Liver (tissue), 8 donors: ENCODE measurements at regions not wholly inside any gene's neighbourhood (a gene's known extent, or its start where the extent isn't known, plus 50 kb on each side); places are given as distances from the start of the nearest gene placed in this dataset.

ENCODE experiments used
- DNase-seq: peaks from one replicate; pipeline ENCODE4 v3.0.0-alpha.2; 2017; ENCODE audit warnings: low spot score
- H3K27ac ChIP-seq, 2 donors: one replicate each; pipeline ENCODE4 v1.7.0; 2013; ENCODE audit warnings: inconsistent platforms in 2 of 2, low read length in 2 of 2, control low read depth in 1 of 2, low read depth in 1 of 2, mild to moderate bottlenecking in 1 of 2
- H3K27me3 ChIP-seq, 4 donors: one replicate each; pipeline versions ENCODE4 v1.6.1 to v1.7.0; 2013; ENCODE audit warnings: low read length in 3 of 4, inconsistent platforms in 1 of 4, mild to moderate bottlenecking in 1 of 4, moderate library complexity in 1 of 4; ENCODE audit not compliant: control insufficient read depth in 4 of 4, insufficient read depth in 4 of 4
- H3K36me3 ChIP-seq, 4 donors: one replicate each; pipeline versions ENCODE4 v1.6.1 to v1.7.0; 2013; ENCODE audit warnings: low read length in 3 of 4, mild to moderate bottlenecking in 3 of 4, low read depth in 1 of 4, moderate library complexity in 1 of 4; ENCODE audit not compliant: control insufficient read depth in 4 of 4, insufficient read depth in 3 of 4
- H3K4me1 ChIP-seq, 4 donors: one replicate each; pipeline versions ENCODE4 v1.6.1 to v1.7.0; 2013; ENCODE audit warnings: low read length in 3 of 4, mild to moderate bottlenecking in 3 of 4, moderate library complexity in 1 of 4; ENCODE audit not compliant: control insufficient read depth in 4 of 4, insufficient read depth in 4 of 4
- H3K4me3 ChIP-seq, 3 donors: one replicate each; pipeline versions ENCODE4 v1.6.1 to v1.7.0; 2013; ENCODE audit warnings: low read length in 3 of 3, control low read depth in 1 of 3, low read depth in 1 of 3, mild to moderate bottlenecking in 1 of 3
- H3K9ac ChIP-seq, 2 donors: one replicate each; pipeline ENCODE4 v1.7.0; 2013; ENCODE audit warnings: low read length in 2 of 2, mild to moderate bottlenecking in 2 of 2, moderate library complexity in 2 of 2, control low read depth in 1 of 2, low read depth in 1 of 2
- H3K9me3 ChIP-seq, 4 donors: one replicate each; pipeline versions ENCODE4 v1.6.1 to v1.7.0; 2013; ENCODE audit warnings: low read length in 3 of 4; ENCODE audit not compliant: control insufficient read depth in 4 of 4
- ATF3 ChIP-seq: IDR thresholded peaks from 2 replicates; pipeline ENCODE4 v1.6.1; 2016; ENCODE audit warnings: antibody characterized with exemption
- CTCF ChIP-seq: fragments of 150-350 bp; IDR thresholded peaks from 2 replicates; pipeline ENCODE4 v1.5.1; 2017; ENCODE audit warnings: improper control_type of control experiment, low read depth, low read length; ENCODE audit not compliant: missing input control
- EGR1 ChIP-seq, 2 donors: IDR thresholded peaks; 2 replicates each; pipeline ENCODE4 v1.6.1; 2016 to 2018; ENCODE audit warnings: antibody characterized with exemption in 2 of 2, low read depth in 2 of 2
- FOXA1 ChIP-seq: IDR thresholded peaks from 2 replicates; pipeline ENCODE4 v1.6.1; 2016; ENCODE audit warnings: antibody characterized with exemption
- FOXA2 ChIP-seq: IDR thresholded peaks from 2 replicates; pipeline ENCODE4 v1.6.1; 2016; ENCODE audit warnings: antibody characterized with exemption
- GABPA ChIP-seq, 2 donors: IDR thresholded peaks in 1 of 2; conservative IDR thresholded peaks in 1 of 2; 2 replicates each; pipeline ENCODE4 v1.6.1; 2016; ENCODE audit warnings: antibody characterized with exemption in 2 of 2, mild to moderate bottlenecking in 1 of 2, moderate library complexity in 1 of 2
- HNF4A ChIP-seq, 2 donors: conservative IDR thresholded peaks; 2 replicates each; pipeline ENCODE4 v1.6.1; 2016; ENCODE audit warnings: antibody characterized with exemption in 2 of 2, mild to moderate bottlenecking in 2 of 2
- JUND ChIP-seq, 2 donors: IDR thresholded peaks; 2 replicates each; pipeline ENCODE4 v1.6.1; 2016; ENCODE audit warnings: antibody characterized with exemption in 2 of 2
- NR2F2 ChIP-seq: IDR thresholded peaks from 2 replicates; pipeline ENCODE4 v1.6.1; 2016; ENCODE audit warnings: antibody characterized with exemption
- RAD21 ChIP-seq, 2 donors: IDR thresholded peaks; 2 replicates each; pipeline ENCODE4 v1.6.1; 2016; ENCODE audit warnings: antibody characterized with exemption in 2 of 2, mild to moderate bottlenecking in 2 of 2
- RXRA ChIP-seq, 2 donors: IDR thresholded peaks; 2 replicates each; pipeline ENCODE4 v1.6.1; 2017 to 2018; ENCODE audit warnings: antibody characterized with exemption in 2 of 2, mild to moderate bottlenecking in 1 of 2
- SP1 ChIP-seq: IDR thresholded peaks from 2 replicates; pipeline ENCODE4 v1.6.1; 2018; ENCODE audit warnings: antibody characterized with exemption, mild to moderate bottlenecking
- ZBTB33 ChIP-seq: IDR thresholded peaks from 2 replicates; pipeline ENCODE4 v1.6.1; 2016; ENCODE audit warnings: antibody characterized with exemption
- WGBS: extraction: QIAGEN DNeasy Blood & Tissue Kit; methylation state at CpG from one replicate; pipeline ENCODE4 v1.1.7; 2013; 5-methylcytosine and 5-hydroxymethylcytosine counted together
- TF ChIP-seq, protein P1 (sequence below): IDR thresholded peaks from 2 replicates; pipeline ENCODE4 v1.6.1; 2016; ENCODE audit warnings: antibody characterized with exemption, mild to moderate bottlenecking
- donor health status: healthy.
- donor health status: healthy.
- donor health status: healthy.
- donor health status: healthy.
- donor health status: healthy.

DNA sequence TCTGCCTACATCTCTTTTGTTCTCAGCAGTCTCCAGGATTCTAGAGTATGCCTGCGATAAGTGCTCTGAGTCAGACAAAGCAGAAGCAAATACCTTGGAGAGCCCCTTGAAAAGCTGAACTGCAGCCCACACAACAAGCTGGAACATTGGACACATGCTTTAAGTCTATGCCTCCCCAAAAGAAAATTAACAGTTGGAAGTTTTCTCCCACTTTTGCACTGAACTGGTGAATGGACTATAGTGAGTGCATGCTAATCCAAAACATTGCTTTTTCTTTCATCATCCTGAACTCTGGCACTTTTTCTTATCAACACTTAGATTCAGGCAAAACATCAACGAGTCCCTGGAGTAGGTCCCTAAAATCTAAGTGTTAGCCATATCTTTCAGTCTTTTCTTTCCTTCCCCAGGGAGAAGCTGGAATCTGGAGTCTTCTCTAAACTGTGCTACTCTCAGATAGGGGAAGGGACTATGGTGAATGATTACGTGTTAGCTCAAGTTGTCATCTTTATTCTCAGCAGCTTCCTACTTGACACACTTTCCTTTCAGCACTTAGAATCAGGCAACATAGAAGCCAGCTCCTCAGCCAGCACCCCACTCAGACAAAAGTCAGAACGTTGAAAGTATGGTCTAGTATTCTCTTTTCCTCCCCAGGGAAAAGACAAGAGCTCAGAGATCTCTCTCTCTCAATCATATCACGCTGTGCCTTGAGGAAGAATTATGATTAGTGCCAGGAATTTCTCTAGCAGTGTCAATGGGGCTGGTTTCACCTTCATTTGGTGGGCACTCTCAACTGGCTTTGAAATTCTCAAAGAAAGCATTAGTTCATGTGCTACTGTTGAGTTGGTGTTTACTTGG, 811.0 kb upstream of the GJE1 start:
- no peaks in the 10 kb centered on the region for H3K27me3 ChIP-seq
- H3K4me3 ChIP-seq = no peak overlapping the region
- H3K36me3 ChIP-seq = no peaks in the 10 kb centered on the region
- no peak overlapping the region for H3K27ac ChIP-seq
- TF ChIP-seq SP1 (peak; percentile 16), CTCF (no peak), HNF4A (conservative IDR thresholded peaks at IDR 0.05) (peak; percentile 54 to 58), FOXA1 (no peak), ATF3 (no peak), RXRA (IDR thresholded peaks at IDR 0.05) (peak in 1 of 2 donors; percentile 5), JUND (IDR thresholded peaks at IDR 0.05) (peak in 1 of 2 donors; percentile 9), ZBTB33 (no peak), GABPA (IDR thresholded peaks at IDR 0.05 in 1 of 2, conservative IDR thresholded peaks at IDR 0.05 in 1 of 2) (no peak)
- TF ChIP-seq, protein P1, sequence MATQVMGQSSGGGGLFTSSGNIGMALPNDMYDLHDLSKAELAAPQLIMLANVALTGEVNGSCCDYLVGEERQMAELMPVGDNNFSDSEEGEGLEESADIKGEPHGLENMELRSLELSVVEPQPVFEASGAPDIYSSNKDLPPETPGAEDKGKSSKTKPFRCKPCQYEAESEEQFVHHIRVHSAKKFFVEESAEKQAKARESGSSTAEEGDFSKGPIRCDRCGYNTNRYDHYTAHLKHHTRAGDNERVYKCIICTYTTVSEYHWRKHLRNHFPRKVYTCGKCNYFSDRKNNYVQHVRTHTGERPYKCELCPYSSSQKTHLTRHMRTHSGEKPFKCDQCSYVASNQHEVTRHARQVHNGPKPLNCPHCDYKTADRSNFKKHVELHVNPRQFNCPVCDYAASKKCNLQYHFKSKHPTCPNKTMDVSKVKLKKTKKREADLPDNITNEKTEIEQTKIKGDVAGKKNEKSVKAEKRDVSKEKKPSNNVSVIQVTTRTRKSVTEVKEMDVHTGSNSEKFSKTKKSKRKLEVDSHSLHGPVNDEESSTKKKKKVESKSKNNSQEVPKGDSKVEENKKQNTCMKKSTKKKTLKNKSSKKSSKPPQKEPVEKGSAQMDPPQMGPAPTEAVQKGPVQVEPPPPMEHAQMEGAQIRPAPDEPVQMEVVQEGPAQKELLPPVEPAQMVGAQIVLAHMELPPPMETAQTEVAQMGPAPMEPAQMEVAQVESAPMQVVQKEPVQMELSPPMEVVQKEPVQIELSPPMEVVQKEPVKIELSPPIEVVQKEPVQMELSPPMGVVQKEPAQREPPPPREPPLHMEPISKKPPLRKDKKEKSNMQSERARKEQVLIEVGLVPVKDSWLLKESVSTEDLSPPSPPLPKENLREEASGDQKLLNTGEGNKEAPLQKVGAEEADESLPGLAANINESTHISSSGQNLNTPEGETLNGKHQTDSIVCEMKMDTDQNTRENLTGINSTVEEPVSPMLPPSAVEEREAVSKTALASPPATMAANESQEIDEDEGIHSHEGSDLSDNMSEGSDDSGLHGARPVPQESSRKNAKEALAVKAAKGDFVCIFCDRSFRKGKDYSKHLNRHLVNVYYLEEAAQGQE = peak; percentile 18
- H3K9me3 ChIP-seq = no peaks in the 10 kb centered on the region
- no peak overlapping the region for H3K9ac ChIP-seq
- H3K4me1 ChIP-seq = no peaks in the 10 kb centered on the region
- DNase-seq = no peak
- 65% methylated on average over 5 of the region's 5 CpGs for WGBS

DNA sequence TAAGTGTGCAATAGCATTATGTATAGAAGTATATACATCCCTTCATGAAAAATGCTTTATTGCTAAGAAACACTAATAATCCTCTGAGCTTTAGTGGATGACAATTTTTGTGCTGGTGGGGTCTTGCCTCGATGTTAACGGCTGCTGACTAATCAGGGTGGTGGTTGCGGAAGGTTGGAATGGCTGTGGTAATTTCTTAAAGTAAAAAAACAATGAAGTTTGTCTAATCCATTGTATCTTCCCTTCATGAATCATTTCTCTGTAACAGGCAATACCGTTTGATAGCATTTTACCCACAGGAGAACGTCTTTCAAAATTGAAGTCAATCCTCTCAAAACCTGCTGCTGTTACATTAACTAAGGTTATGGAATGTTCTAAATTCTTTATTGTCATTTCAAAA, 816.5 kb upstream of the GJE1 start:
- 96% methylated on average over 5 of the region's 5 CpGs for WGBS
- no peaks in the 10 kb centered on the region for H3K9me3 ChIP-seq
- TF ChIP-seq NR2F2 (no peak), RAD21 (IDR thresholded peaks at IDR 0.05) (no peak), CTCF (no peak), FOXA1 (no peak), EGR1 (IDR thresholded peaks at IDR 0.05; ENCODE audit: low read depth in 2 of 2) (no peak), JUND (IDR thresholded peaks at IDR 0.05) (no peak), FOXA2 (no peak)
- no peaks in the 10 kb centered on the region for H3K4me1 ChIP-seq
- H3K4me3 ChIP-seq = no peak overlapping the region
- H3K9ac ChIP-seq = no peak overlapping the region
- no peaks in the 10 kb centered on the region for H3K36me3 ChIP-seq
- no peak overlapping the region for H3K27ac ChIP-seq
- H3K27me3 ChIP-seq = no peaks in the 10 kb centered on the region
- no peak for DNase-seq
